GM03348 (cell line): ENCODE measurements at regions not wholly inside any gene's neighbourhood (a gene's known extent, or its start where the extent isn't known, plus 50 kb on each side); places are given as distances from the start of the nearest gene placed in this dataset.
"Not testable (repeated sequence)": the region's sequence is repeated elsewhere in the genome, so short reads cannot be mapped to it uniquely, and the experiment has no call there.

Experiments
- DNase-seq: peaks from one replicate; pipeline ENCODE4 v3.0.0; 2012; ENCODE audit warnings: low spot score

DNA sequence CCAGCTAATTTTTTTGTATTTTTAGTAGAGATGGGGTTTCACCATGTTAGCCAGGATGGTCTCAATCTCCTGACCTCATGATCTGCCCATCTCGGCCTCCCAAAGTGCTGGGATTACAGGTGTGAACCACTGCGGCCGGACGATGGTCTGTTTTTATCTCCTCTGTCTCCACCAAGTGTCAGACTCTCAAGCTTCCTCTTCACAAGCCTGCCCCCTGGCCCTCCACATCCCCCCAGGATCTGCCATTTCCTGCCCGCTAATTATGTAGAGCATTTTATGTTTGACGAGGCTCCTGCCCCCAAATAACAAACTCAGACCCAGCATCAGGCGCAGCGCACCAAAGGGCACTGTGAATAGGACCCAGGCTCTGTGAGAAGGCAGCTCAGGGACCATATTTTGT, 101.8 kb upstream of the PCBD1 start:
- DNase-seq = not testable (repeated sequence)

DNA sequence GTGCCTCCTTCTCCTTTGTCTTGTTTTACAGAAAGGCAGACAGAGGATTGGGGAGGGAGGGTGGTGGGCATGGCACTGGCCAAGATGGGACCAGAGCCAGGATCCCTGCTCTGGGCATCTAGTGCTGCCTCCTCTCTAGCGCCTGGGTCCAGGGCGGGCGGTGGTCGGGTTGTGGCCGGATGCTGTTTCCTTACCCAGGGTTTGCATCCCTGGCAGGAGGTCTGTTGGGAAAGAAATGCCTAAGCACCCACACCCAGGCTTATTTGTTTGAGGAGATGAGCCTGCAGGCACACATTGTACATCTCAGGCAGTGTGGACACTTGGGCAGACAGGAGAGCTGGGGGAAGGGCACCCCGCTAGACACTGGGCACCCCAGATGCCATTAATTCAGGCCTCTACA, 102.3 kb upstream of the PCBD1 start:
- DNase-seq = no peak

DNA sequence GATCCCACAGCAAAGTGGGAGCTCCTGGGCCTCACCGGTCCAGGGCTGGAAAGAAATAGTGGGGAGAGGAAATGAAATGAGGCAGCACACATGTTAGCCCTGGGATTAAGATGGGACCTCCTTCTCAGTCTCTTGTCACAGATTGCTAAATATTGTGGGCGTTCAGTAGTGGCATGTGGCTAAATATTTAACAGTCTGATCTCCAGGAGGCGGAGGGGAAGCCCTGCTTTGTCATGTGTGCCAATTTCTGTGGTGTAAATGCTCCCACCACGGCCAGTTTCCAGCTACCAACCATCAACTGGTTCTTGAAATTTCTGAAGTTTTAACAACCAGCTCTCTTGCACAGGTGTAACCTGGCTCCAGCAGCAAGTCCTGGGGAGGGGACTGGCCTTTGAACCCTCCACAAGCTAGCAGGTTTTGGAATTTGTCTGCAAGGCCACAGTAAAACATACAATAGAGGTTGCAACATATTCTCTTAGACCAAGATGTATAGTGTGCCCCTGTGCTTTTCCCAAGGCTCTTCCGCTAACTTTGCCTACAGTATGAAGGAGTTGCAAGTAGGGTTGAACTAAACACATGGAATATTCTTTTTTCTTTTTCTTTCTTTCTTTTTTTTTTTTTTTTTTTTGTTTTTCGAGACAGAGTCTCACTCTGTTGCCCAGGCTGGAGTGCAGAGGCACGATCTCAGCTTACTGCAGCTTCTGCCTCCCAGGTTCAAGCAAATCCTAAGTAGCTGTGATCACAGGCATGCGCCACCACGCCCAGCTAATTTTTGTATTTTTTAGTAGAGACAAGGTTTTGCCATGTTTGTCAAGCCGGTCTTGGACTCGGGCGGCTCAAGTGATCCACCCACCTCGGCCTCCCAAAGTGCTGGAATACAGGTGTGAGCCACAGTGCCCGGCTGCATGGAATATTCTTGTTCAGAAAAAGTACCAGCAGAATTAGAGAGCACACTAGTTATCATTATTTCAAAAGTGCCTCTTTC, 103.1 kb upstream of the PCBD1 start:
- no peak for DNase-seq

DNA sequence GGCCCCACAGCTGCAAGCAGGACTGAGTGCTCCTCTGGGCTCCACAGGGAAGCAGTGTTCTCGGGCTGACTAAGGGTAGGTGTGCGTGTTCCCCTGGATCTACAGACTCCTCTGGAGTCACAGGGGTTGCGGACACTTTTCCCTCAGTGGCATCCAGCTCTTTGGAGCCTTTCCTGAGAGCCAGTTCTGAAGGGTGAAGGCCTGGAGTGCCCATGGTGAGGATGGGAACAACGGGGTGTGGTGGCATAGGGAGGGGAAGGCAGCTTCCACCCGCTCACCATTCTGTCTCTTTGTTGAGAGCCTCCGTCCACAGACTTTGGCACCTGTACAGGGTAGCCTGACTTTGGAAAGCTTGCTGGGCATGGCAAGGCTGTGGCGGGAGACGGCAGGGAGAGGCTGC, 104.1 kb upstream of the PCBD1 start:
- DNase-seq = no peak

DNA sequence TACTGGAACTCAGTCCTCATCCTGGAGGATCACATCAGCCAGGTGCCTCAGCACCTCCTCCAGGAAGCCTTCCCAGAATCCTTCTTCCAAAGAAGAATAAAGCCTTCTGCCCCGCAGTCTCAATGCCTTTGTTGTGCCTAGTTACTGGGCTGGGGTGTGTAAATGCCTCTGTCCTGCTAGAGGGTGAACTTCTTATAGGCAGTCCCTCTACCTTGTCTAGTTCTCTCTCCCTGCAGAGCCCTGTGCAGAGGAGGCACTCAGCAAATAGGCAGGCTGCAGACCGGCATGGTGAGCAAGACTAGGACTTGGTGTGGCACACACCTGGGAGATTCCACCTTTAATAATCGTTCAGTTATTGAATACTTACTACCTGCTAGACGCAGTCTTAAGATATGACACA, 104.7 kb upstream of the PCBD1 start:
- no peak for DNase-seq

DNA sequence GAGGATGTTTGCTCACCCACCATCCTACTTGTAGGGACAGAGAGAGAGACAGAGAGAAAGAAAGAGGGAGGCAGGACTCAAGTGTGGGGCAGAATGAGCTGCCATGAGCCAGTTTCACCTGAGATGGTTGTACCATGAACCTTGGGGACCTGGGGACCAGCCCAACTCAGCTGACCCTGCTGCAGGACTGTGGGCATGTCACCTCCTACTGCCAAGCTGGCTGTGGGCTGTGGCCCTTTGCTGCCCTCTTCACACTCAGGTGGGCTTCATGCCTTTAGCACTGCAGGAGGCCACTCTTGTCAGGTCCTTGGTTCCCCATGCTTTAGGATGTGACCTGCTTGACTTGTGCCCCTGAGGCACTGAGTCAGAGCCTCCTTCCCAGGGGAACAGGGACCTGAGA, 108.2 kb upstream of the PCBD1 start:
- no peak for DNase-seq

DNA sequence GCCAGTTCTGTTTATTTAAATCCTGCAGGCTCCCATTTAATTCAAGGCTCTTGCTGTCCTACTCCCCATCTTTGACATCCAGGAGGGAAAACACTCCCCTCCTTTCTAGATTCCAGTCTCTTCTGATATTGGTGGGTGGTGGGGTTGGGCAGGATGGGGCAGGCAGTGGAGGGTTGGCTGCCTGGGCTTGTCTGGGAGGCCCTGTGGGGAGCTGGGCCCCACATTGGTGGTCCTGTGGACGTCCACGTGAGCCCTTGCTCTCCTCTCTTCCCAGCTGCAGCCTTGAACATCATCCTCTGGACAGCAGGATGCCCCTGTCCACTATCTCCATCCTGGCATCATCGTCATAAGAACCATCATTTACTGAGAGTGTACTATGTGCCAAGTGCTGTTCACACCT, 108.9 kb upstream of the PCBD1 start:
- DNase-seq = no peak

- DNase-seq = no peak
These were observed 109.7 kb upstream of the PCBD1 start for GRCh38 chr10:70998086-70998485.

DNA sequence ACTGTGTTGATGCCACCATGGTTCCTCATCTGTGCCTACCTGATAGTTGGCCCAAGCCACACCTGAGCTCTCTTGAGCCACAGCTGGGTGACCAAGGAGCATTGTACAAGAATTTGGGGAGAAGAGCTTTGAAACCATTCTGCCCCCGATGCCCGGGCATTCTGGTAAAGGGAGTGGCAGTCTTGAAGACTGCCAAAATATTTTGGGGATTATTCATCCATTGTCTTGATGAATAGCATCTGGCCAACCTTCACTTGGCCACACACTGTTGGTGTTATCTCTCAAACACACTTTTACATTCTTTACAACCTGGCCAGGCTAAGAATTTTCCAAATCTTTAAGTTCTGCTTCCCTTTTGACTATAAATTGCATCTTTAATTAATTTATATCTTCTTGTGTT, 113.1 kb upstream of the PCBD1 start:
- DNase-seq = no peak

DNA sequence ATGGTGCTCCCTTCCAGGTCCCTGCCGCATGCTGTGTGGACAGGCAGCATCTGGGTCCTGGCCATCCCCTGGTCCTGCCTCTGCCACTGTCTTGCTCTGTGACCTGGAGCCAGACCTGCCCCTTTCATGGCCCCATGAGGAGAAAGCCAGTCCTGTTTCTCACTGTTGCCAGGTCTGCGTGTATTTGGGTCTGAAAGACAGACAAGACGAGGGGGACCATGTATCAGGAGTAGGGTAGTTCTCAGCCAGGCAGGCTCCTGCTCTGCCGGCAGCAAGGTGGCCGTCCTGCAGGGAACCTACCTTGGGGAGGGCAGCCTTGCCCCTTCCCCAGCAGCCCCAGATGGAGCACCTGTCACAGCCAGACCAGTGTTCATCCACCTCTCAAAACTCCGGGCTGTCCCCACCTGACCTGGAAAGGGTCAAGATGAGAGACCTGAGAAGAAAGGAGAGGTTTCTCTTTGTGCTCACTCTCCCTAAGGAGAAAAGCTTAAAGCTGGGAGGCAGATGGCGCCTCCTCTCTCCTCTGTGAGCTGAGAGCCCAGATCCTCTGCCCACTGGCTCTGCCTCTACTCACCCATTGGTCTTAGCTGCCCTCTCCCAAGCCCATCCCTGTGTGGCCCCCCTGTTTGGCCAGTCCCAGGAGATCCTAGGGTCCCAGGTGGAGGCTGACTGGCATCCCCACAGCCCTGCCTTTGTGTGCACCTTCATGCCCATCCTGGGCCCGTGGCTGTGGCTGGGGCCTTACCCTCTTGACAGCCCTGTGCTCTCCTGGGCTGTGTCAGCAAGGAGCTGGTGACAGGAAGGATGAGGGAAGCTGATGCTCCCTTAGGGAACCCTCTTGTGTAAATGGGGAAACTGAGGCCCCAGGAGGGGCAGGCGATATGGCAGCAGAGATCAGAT, 116.1 kb upstream of the PCBD1 start:
- DNase-seq = no peak

GRCh38 chr10:71005337-71006305, 117.3 kb upstream of the PCBD1 start:
- DNase-seq = no peak

- no peak for DNase-seq
These were observed 118.1 kb upstream of the PCBD1 start for GRCh38 chr10:71006506-71006905.

- DNase-seq = no peak
These were observed 119.2 kb upstream of the PCBD1 start for GRCh38 chr10:71007516-71007915.

DNA sequence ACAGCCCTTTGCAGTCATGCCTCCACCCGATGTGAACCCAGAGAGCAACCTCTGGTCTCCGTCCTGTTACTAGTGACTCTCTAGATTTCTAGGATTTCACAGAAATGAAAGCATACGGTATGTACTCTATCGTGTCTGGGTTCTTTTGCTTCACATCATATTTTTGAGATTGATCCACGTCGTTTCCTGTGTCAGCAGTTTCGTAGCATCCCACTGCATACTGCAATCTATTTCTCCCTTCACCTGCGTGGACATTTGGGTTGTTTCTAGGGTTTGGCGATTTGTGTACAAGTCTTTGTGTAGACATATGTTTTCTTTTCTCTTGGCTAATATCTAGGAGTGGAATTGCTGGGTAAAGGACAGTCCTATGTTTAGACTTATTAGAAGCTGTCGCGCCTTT, 119.8 kb upstream of the PCBD1 start:
- no peak for DNase-seq

DNA sequence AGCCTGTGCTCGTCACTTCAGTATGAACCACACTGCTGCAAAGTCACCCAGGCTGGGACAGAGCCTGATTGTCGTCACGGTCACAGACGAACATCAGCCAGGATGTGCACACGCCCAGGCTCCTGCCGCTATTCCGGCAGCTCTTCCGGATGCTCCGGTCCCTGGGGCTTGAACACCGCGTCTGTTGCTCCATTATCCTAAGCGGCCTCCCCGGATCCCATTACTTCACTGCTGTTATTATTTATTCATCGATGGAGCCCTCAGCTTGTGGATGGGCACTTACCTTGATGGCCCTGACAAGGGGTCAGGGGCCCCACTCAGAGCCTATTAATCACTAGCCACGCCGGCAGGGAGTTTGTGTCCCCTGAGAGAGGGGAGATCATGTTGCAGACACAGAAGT, 120.8 kb upstream of the PCBD1 start:
- DNase-seq = no peak

GRCh38 chr10:71010730-71011129, 122.4 kb upstream of the PCBD1 start:
- no peak for DNase-seq

DNA sequence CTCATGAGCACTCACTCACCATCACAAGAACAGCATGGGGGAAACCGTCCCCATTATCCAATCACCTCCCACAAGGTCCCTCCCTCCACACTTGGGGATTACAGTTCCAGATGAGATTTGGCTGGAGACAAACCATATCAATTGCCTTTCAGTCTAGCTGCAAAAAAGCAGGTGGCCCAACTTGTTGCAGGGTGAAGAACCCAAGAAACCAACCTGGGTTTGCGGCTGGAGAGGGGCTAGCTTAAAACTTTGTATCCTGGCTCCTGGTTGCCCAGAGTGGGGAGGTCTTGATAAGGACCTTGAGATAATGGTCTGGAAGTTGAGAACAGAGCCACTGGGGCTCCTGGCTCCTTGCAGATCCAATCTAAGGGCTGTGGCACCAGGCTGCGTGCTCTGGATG, 122.8 kb upstream of the PCBD1 start:
- DNase-seq = no peak

DNA sequence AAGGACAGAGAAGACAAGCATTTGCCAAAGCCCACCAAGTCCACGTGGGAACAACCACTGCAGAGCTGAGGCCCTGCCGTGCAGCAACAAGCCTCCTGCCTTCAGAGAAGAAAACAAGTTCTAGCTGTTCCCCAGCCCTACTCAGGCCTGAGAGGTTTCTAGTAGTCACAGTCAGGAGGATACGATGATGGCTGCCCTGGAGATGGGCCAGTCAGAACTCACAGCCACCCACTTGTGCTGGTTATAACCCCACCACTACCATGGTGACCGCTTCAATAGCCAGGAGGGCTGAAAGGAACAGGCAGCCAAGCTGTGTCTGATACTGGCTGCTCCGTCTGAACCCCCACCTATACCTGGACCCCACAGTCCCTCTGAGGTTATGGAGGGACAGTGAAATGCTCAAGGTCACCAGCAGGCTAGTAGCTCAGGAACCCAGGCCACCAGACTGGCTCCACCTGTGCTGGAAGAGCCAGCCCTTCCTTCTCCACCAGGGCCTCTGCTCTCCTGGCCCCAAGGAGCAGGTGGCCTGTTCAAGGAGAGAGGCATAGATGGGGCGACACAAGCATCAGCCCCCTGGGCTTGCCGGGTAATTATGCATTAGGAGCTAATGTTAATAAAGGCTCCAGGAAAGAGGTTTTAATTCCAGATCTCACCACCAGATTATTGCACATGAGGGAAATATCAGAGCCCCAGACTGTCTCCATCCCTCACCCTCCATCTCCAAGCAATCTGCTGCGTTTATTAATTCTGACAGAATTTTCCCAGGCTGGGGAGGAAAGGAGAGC, 125.8 kb upstream of the PCBD1 start:
- DNase-seq = no peak

- no peak for DNase-seq
These were observed 127.3 kb upstream of the PCBD1 start for GRCh38 chr10:71015674-71016073.

DNA sequence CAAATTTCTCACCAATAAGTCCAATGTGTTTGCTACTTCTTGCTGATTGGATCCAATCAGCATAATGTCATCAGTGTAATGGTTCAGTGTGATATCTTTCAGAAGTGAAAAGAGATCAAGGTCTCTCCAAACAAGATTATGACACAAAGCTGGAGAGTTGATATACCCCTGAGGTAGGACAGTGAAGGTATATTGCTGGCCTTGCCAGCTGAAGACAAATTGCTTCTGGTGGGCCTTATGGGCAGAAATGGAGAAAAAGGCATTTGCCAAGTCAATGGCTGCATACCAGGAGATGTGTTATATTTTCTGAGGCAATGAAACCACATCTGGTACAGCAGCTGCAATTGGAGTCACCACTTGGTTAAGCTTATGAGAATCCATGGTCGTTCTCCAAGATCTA, 131.7 kb upstream of the PCBD1 start:
- not testable (repeated sequence) for DNase-seq

DNA sequence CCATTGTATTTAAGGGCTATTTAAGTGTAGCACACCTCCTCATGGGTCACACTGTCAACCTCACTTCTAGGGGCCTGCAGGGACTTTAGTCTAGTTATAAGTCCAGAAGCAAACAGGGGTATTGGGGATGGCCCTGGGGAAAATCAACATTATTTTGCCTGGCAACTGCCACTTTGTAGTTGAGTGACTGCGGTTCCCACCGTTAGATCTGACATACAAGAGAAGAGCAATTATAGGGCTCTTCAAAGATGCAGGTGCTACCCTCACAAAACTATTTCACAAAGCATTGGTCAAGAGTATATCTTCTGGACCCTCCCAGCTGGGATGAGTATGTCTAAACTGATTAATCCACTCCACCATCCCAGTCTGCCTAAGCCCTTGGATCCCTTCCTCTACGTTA, 133.0 kb upstream of the PCBD1 start:
- DNase-seq = no peak
